OCI-LY7 (cell line): ENCODE measurements at regions not wholly inside any gene's neighbourhood (a gene's known extent, or its start where the extent isn't known, plus 50 kb on each side); places are given as distances from the start of the nearest gene placed in this dataset.

ENCODE experiments used
- BruUV-seq: library from RNA; stranded (reverse); fragments of 400-500 nt; replicated peaks from 2 replicates; lab custom pipeline; 2021; lab: Mats Ljungman, UMichigan
- CTCF ChIA-PET: fragments of 300-600 bp; sonication (Branson Sonifier 250); formaldehyde crosslinking; loops from one replicate; lab custom pipeline; 2022; ENCODE audit warnings: antibody characterized with exemption; ENCODE audit not compliant: unreplicated experiment; lab: Charles Lee
- POLR2A ChIA-PET: fragments of 300-600 bp; sonication (Branson Sonifier 250); formaldehyde crosslinking; loops from one replicate; lab custom pipeline; 2022; ENCODE audit warnings: antibody characterized with exemption; lab: Charles Lee
- DNase-seq: peaks from one replicate; pipeline ENCODE4 v3.0.0-alpha.2; 2015; ENCODE audit warnings: low spot score
- H2AFZ ChIP-seq: fragments of 200-600 bp; sonication (generic), shearing (Covaris generic); 2 replicates; pipeline ENCODE4 v1.6.1; 2014; ENCODE audit warnings: mild to moderate bottlenecking, antibody characterized with exemption, low read length, moderate library complexity
- H3K27ac ChIP-seq: fragments of 200-600 bp; sonication (generic); 2 replicates; pipeline ENCODE4 v1.5.1; 2014; ENCODE audit warnings: mixed run types, low read depth, mild to moderate bottlenecking, moderate library complexity, low read length, inconsistent platforms; ENCODE audit not compliant: poor library complexity, severe bottlenecking
- H3K36me3 ChIP-seq: fragments of 200-600 bp; sonication (generic); 2 replicates; pipeline ENCODE4 v1.6.1; 2014; ENCODE audit warnings: mild to moderate bottlenecking, antibody characterized with exemption, low read length, moderate library complexity, mixed read lengths; ENCODE audit not compliant: insufficient read depth
- H3K4me1 ChIP-seq: fragments of 200-600 bp; sonication (generic); 2 replicates; pipeline ENCODE4 v1.5.1; 2014; ENCODE audit warnings: mild to moderate bottlenecking, low read length; ENCODE audit not compliant: insufficient read depth, poor library complexity, severe bottlenecking
- H3K4me2 ChIP-seq: fragments of 200-600 bp; sonication (generic); 2 replicates; pipeline ENCODE4 v1.6.1; 2014; ENCODE audit warnings: mild to moderate bottlenecking, low read length
- H3K4me3 ChIP-seq: fragments of 200-600 bp; sonication (generic); 2 replicates; pipeline ENCODE4 v1.5.1; 2014; ENCODE audit warnings: mild to moderate bottlenecking, low read depth, low read length; ENCODE audit not compliant: poor library complexity, severe bottlenecking
- H3K79me2 ChIP-seq: fragments of 200-600 bp; sonication (generic); 2 replicates; pipeline ENCODE4 v1.6.1; 2016; ENCODE audit warnings: low read depth, mild to moderate bottlenecking, low read length, moderate library complexity, mixed read lengths; ENCODE audit not compliant: insufficient read depth
- H3K9me2 ChIP-seq: fragments of 200-600 bp; sonication (generic); 2 replicates; pipeline ENCODE4 v1.6.1; 2016; ENCODE audit warnings: mild to moderate bottlenecking, low read length, mixed read lengths; ENCODE audit not compliant: insufficient read depth
- H3K9me3 ChIP-seq: fragments of 200-600 bp; sonication (generic); 2 replicates; pipeline ENCODE4 v1.6.1; 2014; ENCODE audit warnings: mild to moderate bottlenecking, mixed run types, low read length, mixed read lengths
- H4K20me1 ChIP-seq: fragments of 200-600 bp; sonication (generic); 2 replicates; pipeline ENCODE4 v1.6.1; 2014; ENCODE audit warnings: mild to moderate bottlenecking, antibody characterized with exemption, low read length, moderate library complexity, mixed read lengths; ENCODE audit not compliant: insufficient read depth
- EZH2phosphoT487 ChIP-seq: fragments of 200-600 bp; sonication (generic); IDR thresholded peaks from 2 replicates; pipeline ENCODE4 v1.6.1; 2018; ENCODE audit warnings: low read depth, borderline replicate concordance, mild to moderate bottlenecking, mixed run types, antibody characterized with exemption, low read length, moderate library complexity, mixed read lengths
- intact Hi-C: fragments of 100-400 bp; cut with micrococcal nuclease; formaldehyde crosslinking; loops from one replicate; pipeline ENCODE4 v1.10.0; 2022; ENCODE audit not compliant: unreplicated experiment
- TF ChIP-seq, protein P1 (sequence below): fragments of 200-600 bp; sonication (generic); conservative IDR thresholded peaks from 2 replicates; pipeline ENCODE4 v1.5.1; 2014; ENCODE audit warnings: mild to moderate bottlenecking, antibody characterized with exemption, low read length, moderate library complexity, mixed read lengths

DNA sequence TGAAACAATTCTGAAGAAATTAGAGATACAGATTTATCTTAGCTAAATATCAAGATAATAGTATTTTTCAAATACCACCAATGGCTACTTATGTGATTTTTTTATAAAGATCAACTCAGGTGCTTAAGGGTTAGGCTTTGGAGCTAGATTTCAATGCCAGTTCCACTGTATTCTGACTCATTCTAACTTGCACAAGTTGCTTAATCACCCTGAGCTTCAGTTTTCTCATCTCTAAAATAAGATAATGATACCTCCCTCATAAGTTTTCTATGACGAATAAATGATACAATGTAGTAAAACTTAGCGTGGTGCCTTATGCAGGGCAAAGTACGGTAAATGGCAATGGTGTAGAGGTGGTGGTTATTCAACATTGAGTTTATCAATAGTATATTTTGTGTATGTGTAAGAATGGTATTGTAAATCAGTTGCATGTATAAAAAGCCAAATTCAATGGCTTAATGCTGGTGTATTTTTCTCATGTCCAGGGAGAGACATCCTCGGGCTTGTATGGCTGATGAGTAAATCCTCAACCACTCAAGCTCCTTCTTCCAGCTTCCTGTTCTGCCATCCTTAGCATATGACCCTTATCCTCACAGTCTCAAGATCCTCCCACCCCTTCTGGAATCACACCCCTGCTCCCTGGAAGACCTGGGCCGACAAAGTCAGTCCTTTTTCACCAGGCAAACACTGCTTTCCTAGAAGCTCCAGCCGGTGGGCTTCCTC, 505.9 kb upstream of the CFAP20DC start:
- H3K36me3 ChIP-seq, result no peaks in the 10 kb centered on the region
- CTCF ChIA-PET, result no interaction called here
- intact Hi-C loops, result no loop called here

DNA sequence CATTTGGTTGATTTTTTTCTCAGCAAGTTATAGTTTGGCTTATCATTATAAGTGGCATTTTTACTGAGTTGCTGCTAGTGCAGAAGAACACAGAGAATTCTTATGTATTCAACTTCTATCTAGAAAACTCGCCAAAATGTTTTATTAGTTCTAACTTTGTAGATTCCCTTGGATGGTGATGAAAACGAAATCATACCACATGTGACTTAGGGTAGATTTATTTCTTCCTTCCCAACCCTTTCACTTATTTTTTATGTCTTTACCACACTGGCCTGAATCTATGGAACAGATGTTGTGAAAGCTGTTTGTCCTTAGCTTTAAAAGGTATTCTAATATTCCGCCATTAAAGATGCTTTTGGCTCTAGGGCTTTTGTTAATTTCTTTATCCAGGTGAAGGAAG, 503.3 kb upstream of the CFAP20DC start:
- no TSS peak for BruUV-seq

More for the DNA sequence above, 505.9 kb upstream of the CFAP20DC start:
- Histone ChIP-seq H3K9me3 (no peaks in the 10 kb centered on the region), H3K4me2 (no peak overlapping the region), H2AFZ (no peak overlapping the region), H3K79me2 (no peaks in the 10 kb centered on the region), H4K20me1 (no peaks in the 10 kb centered on the region), H3K4me1 (no peaks in the 10 kb centered on the region), H3K27ac (no peak overlapping the region), H3K9me2 (no peaks in the 10 kb centered on the region), H3K4me3 (no peak overlapping the region)
- TF ChIP-seq, protein P1, sequence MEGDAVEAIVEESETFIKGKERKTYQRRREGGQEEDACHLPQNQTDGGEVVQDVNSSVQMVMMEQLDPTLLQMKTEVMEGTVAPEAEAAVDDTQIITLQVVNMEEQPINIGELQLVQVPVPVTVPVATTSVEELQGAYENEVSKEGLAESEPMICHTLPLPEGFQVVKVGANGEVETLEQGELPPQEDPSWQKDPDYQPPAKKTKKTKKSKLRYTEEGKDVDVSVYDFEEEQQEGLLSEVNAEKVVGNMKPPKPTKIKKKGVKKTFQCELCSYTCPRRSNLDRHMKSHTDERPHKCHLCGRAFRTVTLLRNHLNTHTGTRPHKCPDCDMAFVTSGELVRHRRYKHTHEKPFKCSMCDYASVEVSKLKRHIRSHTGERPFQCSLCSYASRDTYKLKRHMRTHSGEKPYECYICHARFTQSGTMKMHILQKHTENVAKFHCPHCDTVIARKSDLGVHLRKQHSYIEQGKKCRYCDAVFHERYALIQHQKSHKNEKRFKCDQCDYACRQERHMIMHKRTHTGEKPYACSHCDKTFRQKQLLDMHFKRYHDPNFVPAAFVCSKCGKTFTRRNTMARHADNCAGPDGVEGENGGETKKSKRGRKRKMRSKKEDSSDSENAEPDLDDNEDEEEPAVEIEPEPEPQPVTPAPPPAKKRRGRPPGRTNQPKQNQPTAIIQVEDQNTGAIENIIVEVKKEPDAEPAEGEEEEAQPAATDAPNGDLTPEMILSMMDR, result no peak
- TF ChIP-seq EZH2phosphoT487, result no peak
- DNase-seq, result no peak
- no TSS peak for BruUV-seq
- POLR2A ChIA-PET, result no interaction called here

DNA sequence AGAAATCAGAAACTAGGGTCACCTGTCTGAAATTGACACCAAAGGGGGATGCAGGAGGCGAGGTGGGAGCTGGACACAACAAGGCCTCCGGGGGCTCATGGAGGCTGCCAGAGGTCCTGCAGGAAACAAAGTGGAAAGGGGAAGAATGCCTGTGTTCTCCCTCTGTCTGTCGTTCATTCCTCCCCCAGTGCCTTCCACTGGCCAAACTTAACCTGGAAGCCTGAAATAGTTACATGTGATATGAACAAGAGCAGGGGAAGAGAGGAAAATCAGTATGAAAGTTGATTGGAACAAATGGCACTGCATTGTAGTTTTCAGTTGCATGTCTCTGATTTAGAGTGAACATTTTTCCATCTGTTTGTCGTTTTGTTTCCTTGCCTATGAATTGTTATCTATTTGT, 502.0 kb upstream of the CFAP20DC start:
- POLR2A ChIA-PET, result no interaction called here

More for the DNA sequence above, 503.3 kb upstream of the CFAP20DC start:
- Histone ChIP-seq H3K9me3 (no peaks in the 10 kb centered on the region), H3K4me2 (no peak overlapping the region), H3K27ac (no peak overlapping the region), H4K20me1 (no peaks in the 10 kb centered on the region), H3K36me3 (no peaks in the 10 kb centered on the region), H2AFZ (no peak overlapping the region), H3K4me3 (no peak overlapping the region), H3K9me2 (no peaks in the 10 kb centered on the region), H3K4me1 (no peaks in the 10 kb centered on the region), H3K79me2 (no peaks in the 10 kb centered on the region)
- intact Hi-C loops, result no loop called here
- DNase-seq, result no peak
- ChIA-PET POLR2A (no interaction called here), CTCF (no interaction called here)
- TF ChIP-seq, protein P1, result no peak
- no peak for TF ChIP-seq EZH2phosphoT487

More for the DNA sequence above, 502.0 kb upstream of the CFAP20DC start:
- no peaks in the 10 kb centered on the region for H3K79me2 ChIP-seq
- BruUV-seq, result no TSS peak
- no peaks in the 10 kb centered on the region for H3K36me3 ChIP-seq
- CTCF ChIA-PET, result no interaction called here
- no peaks in the 10 kb centered on the region for H4K20me1 ChIP-seq
- intact Hi-C loops, result no loop called here
- H3K4me2 ChIP-seq, result no peak overlapping the region
- no peaks in the 10 kb centered on the region for H3K9me2 ChIP-seq
- no peak overlapping the region for H2AFZ ChIP-seq
- H3K27ac ChIP-seq, result no peak overlapping the region
- H3K4me3 ChIP-seq, result no peak overlapping the region
- no peak for TF ChIP-seq EZH2phosphoT487
- TF ChIP-seq, protein P1, result no peak
- H3K9me3 ChIP-seq, result no peaks in the 10 kb centered on the region
- H3K4me1 ChIP-seq, result no peaks in the 10 kb centered on the region
- no peak for DNase-seq
